Endothelial cell of umbilical vein (primary cell): ENCODE measurements at regions not wholly inside any gene's neighbourhood (a gene's known extent, or its start where the extent isn't known, plus 50 kb on each side); places are given as distances from the start of the nearest gene placed in this dataset.

Experiments used
- EZH2 ChIP-seq: IDR thresholded peaks from 2 replicates; pipeline ENCODE4 v1.6.1; 2012; ENCODE audit warnings: borderline replicate concordance, low read depth, mild to moderate bottlenecking, moderate library complexity, low read length, inconsistent platforms; ENCODE audit not compliant: severe bottlenecking
- POLR2A ChIP-seq: IDR thresholded peaks from 2 replicates; pipeline ENCODE4 v1.6.1; 2012; ENCODE audit warnings: low read depth, mild to moderate bottlenecking, control low read depth, low read length
- POLR2AphosphoS5 ChIP-seq: IDR thresholded peaks from 2 replicates; pipeline ENCODE4 v1.6.1; 2012; ENCODE audit warnings: low read depth, mild to moderate bottlenecking, control low read depth, low read length, moderate library complexity; ENCODE audit not compliant: insufficient read depth
- TF ChIP-seq, protein P1 (sequence below), 2 donors: IDR thresholded peaks; 1 replicate in 1 of 2; 2 replicates in 1 of 2; pipeline ENCODE4 v1.5.1; 2011; ENCODE audit warnings: low read length in 2 of 2, mild to moderate bottlenecking in 2 of 2, moderate library complexity in 2 of 2, control low read depth in 1 of 2, inconsistent platforms in 1 of 2, low read depth in 1 of 2; ENCODE audit not compliant: insufficient read depth in 1 of 2; ENCODE audit errors: extremely low read depth in 1 of 2

DNA sequence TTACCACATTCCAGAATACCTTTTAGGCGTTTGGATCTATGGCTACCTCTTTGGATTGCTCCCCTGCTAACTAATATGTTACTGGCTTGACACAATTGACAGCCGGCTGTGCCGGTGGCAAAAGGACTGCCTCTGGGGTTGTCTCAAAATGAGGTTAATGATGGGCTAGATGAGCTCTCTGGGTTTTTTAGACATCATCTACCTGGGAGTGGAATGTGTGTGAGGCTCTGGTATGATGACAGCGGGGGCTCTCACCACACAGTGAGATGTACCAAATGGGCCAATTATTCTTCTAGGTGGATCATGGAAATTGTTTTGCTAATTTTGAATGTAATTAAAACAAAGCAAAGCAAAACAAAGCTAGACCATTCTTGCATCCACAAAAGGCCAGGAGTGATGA lies 391.1 kb upstream of the SPRED2 start:
- TF ChIP-seq, protein P1, sequence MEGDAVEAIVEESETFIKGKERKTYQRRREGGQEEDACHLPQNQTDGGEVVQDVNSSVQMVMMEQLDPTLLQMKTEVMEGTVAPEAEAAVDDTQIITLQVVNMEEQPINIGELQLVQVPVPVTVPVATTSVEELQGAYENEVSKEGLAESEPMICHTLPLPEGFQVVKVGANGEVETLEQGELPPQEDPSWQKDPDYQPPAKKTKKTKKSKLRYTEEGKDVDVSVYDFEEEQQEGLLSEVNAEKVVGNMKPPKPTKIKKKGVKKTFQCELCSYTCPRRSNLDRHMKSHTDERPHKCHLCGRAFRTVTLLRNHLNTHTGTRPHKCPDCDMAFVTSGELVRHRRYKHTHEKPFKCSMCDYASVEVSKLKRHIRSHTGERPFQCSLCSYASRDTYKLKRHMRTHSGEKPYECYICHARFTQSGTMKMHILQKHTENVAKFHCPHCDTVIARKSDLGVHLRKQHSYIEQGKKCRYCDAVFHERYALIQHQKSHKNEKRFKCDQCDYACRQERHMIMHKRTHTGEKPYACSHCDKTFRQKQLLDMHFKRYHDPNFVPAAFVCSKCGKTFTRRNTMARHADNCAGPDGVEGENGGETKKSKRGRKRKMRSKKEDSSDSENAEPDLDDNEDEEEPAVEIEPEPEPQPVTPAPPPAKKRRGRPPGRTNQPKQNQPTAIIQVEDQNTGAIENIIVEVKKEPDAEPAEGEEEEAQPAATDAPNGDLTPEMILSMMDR (IDR thresholded peaks at IDR 0.05; ENCODE audit: extremely low read depth in 1 of 2, insufficient read depth in 1 of 2, low read depth in 1 of 2, low read length in 2 of 2) = no peak
- no peak for TF ChIP-seq POLR2A
- no peak for TF ChIP-seq POLR2AphosphoS5
- no peak for TF ChIP-seq EZH2
